Posterior cingulate gyrus (tissue), 11 donors: ENCODE measurements at regions not wholly inside any gene's neighbourhood (a gene's known extent, or its start where the extent isn't known, plus 50 kb on each side); places are given as distances from the start of the nearest gene placed in this dataset.

ENCODE experiments used
- DNase-seq, 10 donors: peaks; one replicate each; pipeline versions ENCODE4 v3.0.0 to v3.0.0-alpha.2; 2020 to 2021; ENCODE audit warnings: mixed read lengths in 3 of 10
- intact Hi-C: fragments of 100-400 bp; cut with DNase I; formaldehyde crosslinking; loops from one replicate; pipeline ENCODE4 v1.15.1; 2023

DNA sequence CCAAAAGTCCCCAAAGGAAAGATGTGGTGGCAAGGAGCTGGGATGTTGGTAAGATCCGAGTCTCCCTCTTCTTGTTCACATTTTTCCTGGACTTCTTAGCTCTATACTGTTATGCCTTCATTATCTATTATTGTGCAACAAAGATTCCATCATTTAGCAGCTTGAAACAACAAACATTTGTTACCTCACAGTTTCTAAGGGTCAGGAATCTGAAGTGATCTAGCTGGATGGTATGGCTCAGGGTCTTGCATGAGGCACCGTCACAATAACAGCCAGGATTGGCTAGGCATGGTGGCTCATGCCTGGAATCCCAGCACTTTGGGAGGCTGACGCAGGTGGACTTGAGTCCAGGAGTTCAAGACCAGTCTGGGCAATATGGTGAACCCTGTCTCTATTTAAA is 51.1 kb upstream of the KRAS start:
- intact Hi-C loops, result no loop called here
- DNase-seq, result no peak
